Right renal cortex interstitium (tissue), 3 donors: ENCODE measurements at regions not wholly inside any gene's neighbourhood (a gene's known extent, or its start where the extent isn't known, plus 50 kb on each side); places are given as distances from the start of the nearest gene placed in this dataset.
"Not testable (repeated sequence)": the region's sequence is repeated elsewhere in the genome, so short reads cannot be mapped to it uniquely, and the experiment has no call there.

Experiments
- DNase-seq, 3 donors: peaks; one replicate each; pipeline ENCODE4 v3.0.0-alpha.2; 2013; ENCODE audit warnings: low read depth in 3 of 3, low spot score in 2 of 3

- DNase-seq: no peak
Measured at GRCh38 chr10:4254101-4254994, 469.3 kb upstream of the KLF6 start.

- no peak for DNase-seq
Measured at GRCh38 chr10:4252701-4253100, 467.7 kb upstream of the KLF6 start.

- DNase-seq: no peak
Measured at GRCh38 chr10:4250587-4250887, 465.5 kb upstream of the KLF6 start.

- DNase-seq: no peak
Measured at GRCh38 chr10:4249841-4250586, 465.0 kb upstream of the KLF6 start.

- no peak for DNase-seq
Measured at GRCh38 chr10:4247379-4247778, 462.4 kb upstream of the KLF6 start.

- DNase-seq: no peak
Measured at GRCh38 chr10:4246881-4247358, 461.9 kb upstream of the KLF6 start.

- DNase-seq: no peak
Measured at GRCh38 chr10:4243651-4244050, 458.6 kb upstream of the KLF6 start.

GRCh38 chr10:4243169-4243568 is 458.2 kb upstream of the KLF6 start:
- DNase-seq: no peak

- DNase-seq: no peak
Measured at GRCh38 chr10:4242561-4243035, 457.6 kb upstream of the KLF6 start.

- peak; percentile 47 to 54 (median 53) for DNase-seq
Measured at GRCh38 chr10:4241724-4242345, 456.8 kb upstream of the KLF6 start.

- DNase-seq: no peak
Measured at GRCh38 chr10:4240608-4241197, 455.7 kb upstream of the KLF6 start.

- DNase-seq: no peak
Measured at GRCh38 chr10:4239186-4239585, 454.2 kb upstream of the KLF6 start.

- not testable (repeated sequence) for DNase-seq
Measured at GRCh38 chr10:4236905-4237304, 451.9 kb upstream of the KLF6 start.

GRCh38 chr10:4234661-4235060 is 449.7 kb upstream of the KLF6 start:
- DNase-seq: no peak

- DNase-seq: no peak
Measured at GRCh38 chr10:4231439-4231838, 446.4 kb upstream of the KLF6 start.

GRCh38 chr10:4230036-4230435 is 445.0 kb upstream of the KLF6 start:
- no peak for DNase-seq

- DNase-seq: no peak
Measured at GRCh38 chr10:4229106-4229505, 444.1 kb upstream of the KLF6 start.

GRCh38 chr10:4227586-4227985 is 442.6 kb upstream of the KLF6 start:
- DNase-seq: no peak

GRCh38 chr10:4226941-4227540 is 442.0 kb upstream of the KLF6 start:
- no peak for DNase-seq

GRCh38 chr10:4224178-4224577 is 439.2 kb upstream of the KLF6 start:
- no peak for DNase-seq

GRCh38 chr10:4221310-4221709 is 436.3 kb upstream of the KLF6 start:
- not testable (repeated sequence) for DNase-seq
